GM12892 (cell line): ENCODE measurements at regions not wholly inside any gene's neighbourhood (a gene's known extent, or its start where the extent isn't known, plus 50 kb on each side); places are given as distances from the start of the nearest gene placed in this dataset.

Experiments used
- POLR2A ChIP-seq: IDR thresholded peaks from 2 replicates; pipeline ENCODE4 v1.6.1; 2011; ENCODE audit warnings: low read depth, low read length, control low read depth
- POLR2AphosphoS5 ChIP-seq: IDR thresholded peaks from 2 replicates; pipeline ENCODE4 v1.6.1; 2011; ENCODE audit warnings: low read depth, low read length, control low read depth
- TAF1 ChIP-seq: IDR thresholded peaks from 2 replicates; pipeline ENCODE4 v1.6.1; 2011; ENCODE audit warnings: low read depth, mild to moderate bottlenecking, control low read depth, low read length, borderline replicate concordance

- TF ChIP-seq POLR2A (no peak), POLR2AphosphoS5 (no peak), TAF1 (no peak)
Observed at GRCh38 chr3:101141135-101141534, 147.9 kb upstream of the ABI3BP start.
